Fibroblast of pulmonary artery (primary cell): ENCODE measurements at regions not wholly inside any gene's neighbourhood (a gene's known extent, or its start where the extent isn't known, plus 50 kb on each side); places are given as distances from the start of the nearest gene placed in this dataset.
A peak's percentile ranks its signal among the peaks of the same experiment; 100 is the strongest.
"Not testable (repeated sequence)": the region's sequence is repeated elsewhere in the genome, so short reads cannot be mapped to it uniquely, and the experiment has no call there.

Source experiments
- DNase-seq: peaks from one replicate; pipeline ENCODE4 v3.0.0-alpha.2; 2010; ENCODE audit warnings: low read depth
- H3K4me3 ChIP-seq: replicated peaks from 2 replicates; pipeline ENCODE4 v1.5.1; 2011; ENCODE audit warnings: low read depth, mild to moderate bottlenecking, control low read depth, low read length, moderate library complexity
- TF ChIP-seq, protein P1 (sequence below): IDR thresholded peaks from 2 replicates; pipeline ENCODE4 v1.5.1; 2011; ENCODE audit warnings: mild to moderate bottlenecking, control low read depth, low read length, inconsistent platforms; ENCODE audit errors: missing control alignments

DNA sequence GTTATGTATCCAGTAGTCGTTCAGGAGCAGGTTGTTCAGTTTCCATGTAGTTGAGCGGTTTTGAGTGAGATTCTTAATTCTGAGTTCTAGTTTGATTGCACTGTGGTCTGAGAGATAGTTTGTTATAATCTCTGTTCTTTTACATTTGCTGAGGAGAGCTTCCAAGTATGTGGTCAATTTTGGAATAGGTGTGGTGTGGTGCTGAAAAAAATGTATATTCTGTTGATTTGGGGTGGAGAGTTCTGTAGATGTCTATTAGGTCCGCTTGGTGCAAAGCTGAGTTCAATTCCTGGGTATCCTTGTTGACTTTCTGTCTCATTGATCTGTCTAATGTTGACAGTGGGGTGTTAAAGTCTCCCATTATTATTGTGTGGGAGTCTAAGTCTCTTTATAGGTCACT is 68.6 kb upstream of the IZUMO1R start:
- H3K4me3 ChIP-seq, DNase-seq: not testable (repeated sequence)

- DNase-seq, H3K4me3 ChIP-seq: not testable (repeated sequence)
Measured at GRCh38 chr11:94236416-94236815, 68.0 kb upstream of the IZUMO1R start.

DNA sequence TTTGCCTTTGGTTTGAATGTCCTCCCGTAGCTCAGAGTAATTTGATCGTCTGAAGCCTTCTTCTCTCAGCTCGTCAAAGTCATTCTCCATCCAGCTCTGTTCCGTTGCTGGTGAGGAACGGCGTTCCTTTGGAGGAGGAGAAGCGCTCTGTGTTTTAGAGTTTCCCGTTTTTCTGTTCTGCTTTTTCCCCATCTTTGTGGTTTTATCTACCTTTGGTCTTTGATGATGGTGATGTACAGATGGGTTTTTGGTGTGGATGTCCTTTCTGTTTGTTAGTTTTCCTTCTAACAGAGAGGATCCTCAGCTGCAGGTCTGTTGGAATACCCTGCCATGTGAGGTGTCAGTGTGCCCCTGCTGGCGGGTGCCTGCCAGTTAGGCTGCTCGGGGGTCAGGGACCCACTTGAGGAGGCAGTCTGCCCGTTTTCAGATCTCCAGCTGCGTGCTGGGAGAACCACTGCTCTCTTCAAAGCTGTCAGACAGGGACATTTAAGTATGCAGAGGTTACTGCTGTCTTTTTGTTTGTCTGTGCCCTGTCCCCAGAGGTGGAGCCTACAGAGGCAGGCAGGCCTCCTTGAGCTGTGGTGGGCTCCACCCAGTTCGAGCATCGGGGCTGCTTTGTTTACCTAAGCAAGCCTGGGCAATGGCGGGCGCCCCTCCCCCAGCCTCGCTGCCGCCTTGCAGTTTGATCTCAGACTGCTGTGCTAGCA is 66.8 kb upstream of the IZUMO1R start:
- not testable (repeated sequence) for H3K4me3 ChIP-seq, DNase-seq

- H3K4me3 ChIP-seq = not testable (repeated sequence)
- peak; percentile 4 for DNase-seq
Measured at GRCh38 chr11:94238154-94238735, 66.1 kb upstream of the IZUMO1R start.

GRCh38 chr11:94238774-94239173 is 65.6 kb upstream of the IZUMO1R start:
- DNase-seq, H3K4me3 ChIP-seq: not testable (repeated sequence)

DNA sequence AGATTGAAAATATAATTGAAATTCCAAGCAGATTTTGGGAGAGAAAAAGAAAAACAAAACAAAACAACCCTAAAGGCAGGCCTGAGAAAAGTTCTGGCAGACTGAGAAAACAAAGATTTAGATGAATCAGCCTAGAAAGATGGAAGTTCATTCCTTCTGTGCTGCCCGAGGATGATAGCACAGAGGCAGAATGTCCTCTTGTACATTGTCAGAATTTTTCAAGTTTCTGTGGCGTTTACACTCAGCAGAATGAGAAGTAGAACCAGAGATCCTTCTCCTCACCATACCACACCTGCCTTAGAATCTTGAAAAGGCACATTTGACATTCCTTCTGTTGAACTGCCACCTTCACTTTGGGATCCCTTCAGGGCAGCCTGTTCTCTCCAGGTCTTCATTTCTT is 62.5 kb upstream of the IZUMO1R start:
- no peak overlapping the region for H3K4me3 ChIP-seq
- TF ChIP-seq, protein P1, sequence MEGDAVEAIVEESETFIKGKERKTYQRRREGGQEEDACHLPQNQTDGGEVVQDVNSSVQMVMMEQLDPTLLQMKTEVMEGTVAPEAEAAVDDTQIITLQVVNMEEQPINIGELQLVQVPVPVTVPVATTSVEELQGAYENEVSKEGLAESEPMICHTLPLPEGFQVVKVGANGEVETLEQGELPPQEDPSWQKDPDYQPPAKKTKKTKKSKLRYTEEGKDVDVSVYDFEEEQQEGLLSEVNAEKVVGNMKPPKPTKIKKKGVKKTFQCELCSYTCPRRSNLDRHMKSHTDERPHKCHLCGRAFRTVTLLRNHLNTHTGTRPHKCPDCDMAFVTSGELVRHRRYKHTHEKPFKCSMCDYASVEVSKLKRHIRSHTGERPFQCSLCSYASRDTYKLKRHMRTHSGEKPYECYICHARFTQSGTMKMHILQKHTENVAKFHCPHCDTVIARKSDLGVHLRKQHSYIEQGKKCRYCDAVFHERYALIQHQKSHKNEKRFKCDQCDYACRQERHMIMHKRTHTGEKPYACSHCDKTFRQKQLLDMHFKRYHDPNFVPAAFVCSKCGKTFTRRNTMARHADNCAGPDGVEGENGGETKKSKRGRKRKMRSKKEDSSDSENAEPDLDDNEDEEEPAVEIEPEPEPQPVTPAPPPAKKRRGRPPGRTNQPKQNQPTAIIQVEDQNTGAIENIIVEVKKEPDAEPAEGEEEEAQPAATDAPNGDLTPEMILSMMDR = no peak
- DNase-seq = no peak

- H3K4me3 ChIP-seq = no peak overlapping the region
- DNase-seq = no peak
- TF ChIP-seq, protein P1 = no peak
Measured at GRCh38 chr11:94243571-94244515, 60.5 kb upstream of the IZUMO1R start.

- H3K4me3 ChIP-seq = no peak overlapping the region
- DNase-seq = no peak
- TF ChIP-seq, protein P1 = no peak
Measured at GRCh38 chr11:94245121-94245520, 59.3 kb upstream of the IZUMO1R start.

DNA sequence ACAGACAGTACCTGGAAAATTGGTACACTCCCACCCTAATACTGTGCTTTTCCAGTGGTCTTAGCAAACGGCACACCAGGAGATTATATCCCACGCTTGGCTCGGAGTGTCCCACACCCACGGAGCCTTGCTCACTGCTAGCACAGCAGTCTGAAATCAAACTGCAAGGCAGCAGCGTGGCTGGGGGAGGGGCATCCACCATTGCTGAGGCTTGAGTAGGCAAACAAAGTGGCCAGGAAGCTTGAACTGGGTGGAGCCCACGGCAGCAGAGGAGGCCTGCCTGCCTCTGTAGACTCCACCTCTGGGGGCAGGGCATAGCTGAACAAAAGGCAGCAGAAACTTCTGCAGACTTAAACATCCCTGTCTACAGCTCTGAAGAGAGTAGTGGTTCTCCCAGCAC is 56.1 kb upstream of the IZUMO1R start:
- DNase-seq, H3K4me3 ChIP-seq: not testable (repeated sequence)

DNA sequence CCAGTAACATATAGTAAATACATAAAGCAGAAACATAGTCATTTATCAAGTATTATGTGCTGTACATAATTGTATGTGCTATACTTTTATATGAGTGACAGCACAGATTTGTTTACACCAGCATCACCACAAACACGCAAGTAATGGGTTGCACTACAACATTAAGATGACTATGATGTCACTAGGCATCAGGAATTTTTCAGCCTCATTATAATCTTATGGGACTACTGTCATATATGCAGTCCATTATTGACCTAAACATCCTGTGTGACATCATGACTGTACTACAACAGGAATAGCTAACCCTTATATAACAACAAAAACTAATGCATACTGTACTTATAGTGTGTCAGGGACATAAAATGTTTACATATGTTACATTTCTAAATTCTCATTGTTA is 50.2 kb upstream of the IZUMO1R start:
- TF ChIP-seq, protein P1 = no peak
- no peak for DNase-seq
- no peak overlapping the region for H3K4me3 ChIP-seq
